T47D (cell line): ENCODE measurements at regions not wholly inside any gene's neighbourhood (a gene's known extent, or its start where the extent isn't known, plus 50 kb on each side); places are given as distances from the start of the nearest gene placed in this dataset.

Experiments
- DNase-seq, 2 experiments: peaks; one replicate each; pipeline versions ENCODE4 v3.0.0 to v3.0.0-alpha.2; 2011 to 2012; ENCODE audit warnings: low read depth in 1 of 2, low spot score in 1 of 2
- JUND ChIP-seq: IDR thresholded peaks from 2 replicates; pipeline ENCODE4 v1.6.1; 2012; ENCODE audit warnings: low read depth
- in situ Hi-C: cut with HindIII; loops from 2 replicates; pipeline ENCODE4 v1.10.0; 2016; ENCODE audit warnings: low sequenced_read_pairs, low pct_unique_long_range_greater_than_20kb

DNA sequence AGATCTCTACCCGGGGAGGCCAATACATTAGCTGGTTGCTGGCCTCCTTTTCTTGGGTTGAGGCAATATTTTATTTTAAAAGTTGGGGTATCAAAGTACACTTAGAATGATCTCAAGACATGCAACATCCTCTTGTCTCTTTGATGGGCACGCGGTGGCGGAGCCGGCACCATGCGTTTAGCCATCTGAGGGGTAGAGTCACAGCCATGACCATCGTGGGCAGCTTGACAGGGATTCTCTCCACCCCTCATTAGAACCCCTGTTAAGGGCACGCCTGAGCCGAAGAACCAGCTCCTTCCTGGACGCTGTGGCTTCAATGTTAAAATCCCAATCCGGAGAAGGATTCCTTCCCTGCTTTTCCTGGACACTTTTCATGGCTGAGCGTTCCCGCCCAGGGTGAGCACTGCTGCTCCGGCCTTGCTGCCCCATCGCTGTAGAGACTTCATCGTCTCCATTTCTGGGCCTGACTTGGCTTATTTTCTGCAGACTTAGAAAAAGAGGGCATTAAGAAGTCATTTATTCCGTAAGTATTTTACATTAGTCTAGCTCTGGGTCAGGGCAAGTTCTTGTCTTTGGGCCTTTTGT is 142.7 kb upstream of the CDH4 start:
- in situ Hi-C loops: no loop called here
- TF ChIP-seq JUND: no peak
- DNase-seq: no peak

DNA sequence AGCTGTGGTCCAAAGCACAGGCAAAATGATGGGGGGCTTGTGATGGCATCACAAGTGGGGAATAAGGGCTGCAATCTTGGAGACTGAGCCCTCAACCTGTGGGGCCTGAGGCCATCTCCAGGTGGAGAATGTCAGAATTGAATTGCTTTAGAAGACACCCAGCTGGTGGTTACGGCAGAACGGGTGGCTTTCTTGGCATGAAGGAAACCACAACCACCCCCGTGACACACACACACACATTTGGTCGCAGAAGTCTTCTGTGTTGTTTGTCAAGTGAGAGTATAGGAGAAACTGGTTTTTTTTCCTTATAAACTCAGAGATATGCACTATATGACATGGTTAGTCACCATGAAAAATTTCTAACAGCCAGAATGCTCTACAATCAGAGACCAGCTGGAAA is 139.5 kb upstream of the CDH4 start:
- TF ChIP-seq JUND: no peak
- DNase-seq: no peak
- in situ Hi-C loops: no loop called here

DNA sequence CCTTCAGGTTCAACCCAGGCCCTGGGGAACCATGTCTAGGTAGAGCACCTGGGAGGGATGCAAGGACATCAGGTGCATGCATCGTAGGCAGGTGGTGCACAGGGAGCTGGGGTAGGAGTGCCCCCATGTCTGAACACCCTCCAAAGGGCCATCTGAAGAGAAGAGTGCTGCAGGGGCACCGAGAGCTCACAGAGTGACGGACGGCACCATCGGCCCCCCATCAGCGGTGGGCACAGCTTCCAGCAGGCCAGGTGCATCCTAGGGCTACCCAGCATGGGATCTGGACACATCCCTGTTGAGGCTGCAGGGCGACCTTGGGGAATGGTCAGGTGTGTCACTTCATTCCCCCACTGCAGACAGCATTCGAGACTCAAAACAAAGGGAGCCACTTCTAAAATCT is 138.3 kb upstream of the CDH4 start:
- no peak for DNase-seq
- in situ Hi-C loops: no loop called here
- TF ChIP-seq JUND: no peak

DNA sequence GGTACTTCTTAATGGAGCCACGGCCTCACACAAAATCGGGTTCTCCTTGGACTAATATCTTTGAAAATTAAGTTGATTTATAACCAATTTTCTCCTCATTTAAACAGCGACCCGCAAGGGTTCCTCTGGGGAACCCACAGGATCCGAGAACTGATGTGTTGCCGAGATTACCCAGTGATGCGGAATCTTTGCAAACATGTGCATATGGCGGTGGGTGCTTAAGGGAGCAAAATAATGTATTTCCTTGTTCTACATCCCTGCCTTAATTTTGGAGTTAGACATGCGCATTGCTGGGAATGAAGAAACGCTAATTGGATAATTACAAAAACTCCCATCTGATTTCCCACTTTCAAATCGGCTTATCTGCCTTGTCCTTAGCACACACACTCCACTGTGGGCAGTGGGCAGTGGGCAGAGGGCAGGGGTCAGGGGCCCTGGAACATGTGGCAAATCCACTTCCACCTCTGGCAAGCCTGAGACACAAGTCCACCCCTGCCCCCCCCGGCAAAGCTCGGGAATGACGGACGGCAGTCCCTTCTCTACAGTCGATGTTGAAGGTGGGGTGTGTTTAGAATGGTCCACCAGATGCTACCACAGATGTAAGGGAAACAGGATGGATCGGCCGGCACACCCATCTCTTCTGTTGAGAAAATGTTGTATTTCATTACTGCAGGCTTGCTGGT is 137.4 kb upstream of the CDH4 start:
- no peak for TF ChIP-seq JUND
- in situ Hi-C loops: no loop called here
- no peak for DNase-seq

DNA sequence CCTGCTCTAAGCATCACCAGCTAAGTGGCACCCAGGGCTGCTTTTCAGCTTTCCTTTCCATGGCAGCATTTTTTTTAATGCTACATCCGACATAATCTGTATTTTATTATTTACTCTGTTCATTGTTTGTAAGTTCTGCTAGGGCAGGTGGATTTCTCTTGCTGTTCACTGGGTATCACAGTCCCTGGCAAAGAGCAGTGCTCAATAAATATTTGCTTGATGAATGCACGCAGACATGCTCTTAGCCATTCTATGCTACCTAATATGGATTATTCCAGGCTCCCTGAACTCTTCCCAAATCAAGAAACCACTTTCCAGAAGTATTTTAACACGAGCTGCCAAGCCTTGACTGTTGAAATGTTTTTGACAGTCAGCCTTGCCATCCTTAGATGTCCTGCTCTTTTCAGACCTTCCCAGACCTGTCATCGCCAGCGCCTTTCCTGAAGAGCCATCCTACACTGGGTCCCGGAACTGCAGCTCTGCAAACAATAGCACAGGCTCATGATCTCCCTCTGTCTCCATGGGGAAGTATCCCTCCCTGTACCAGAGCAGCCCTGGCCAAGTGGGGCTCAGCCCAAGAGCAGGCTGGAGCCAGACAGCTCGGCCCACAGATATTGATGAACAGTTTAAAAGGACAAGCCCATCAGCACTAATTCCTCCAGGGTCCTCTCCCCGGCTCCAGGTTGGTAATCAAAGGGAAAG is 136.5 kb upstream of the CDH4 start:
- in situ Hi-C loops: no loop called here
- TF ChIP-seq JUND: no peak
- DNase-seq: no peak

DNA sequence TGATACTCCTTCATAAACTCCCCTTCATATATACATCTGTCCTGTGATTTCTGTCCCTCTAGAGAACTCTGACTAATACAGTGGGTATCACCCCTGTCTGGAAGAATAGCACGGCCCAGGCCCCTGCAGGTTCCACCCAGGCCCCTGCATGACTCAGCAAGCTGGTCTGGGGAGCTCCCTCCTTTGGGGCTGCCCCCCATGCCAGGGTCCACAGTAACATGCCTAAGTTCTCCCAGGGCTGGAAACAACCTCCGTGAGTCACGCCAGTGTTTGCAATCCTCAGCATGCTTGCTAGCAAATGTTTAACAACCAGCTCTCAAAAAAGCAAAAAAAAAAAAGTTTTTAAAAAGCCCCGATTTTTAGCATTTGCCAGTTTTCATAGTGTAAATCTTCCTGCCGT is 134.3 kb upstream of the CDH4 start:
- DNase-seq: no peak
- no peak for TF ChIP-seq JUND
- in situ Hi-C loops: no loop called here

DNA sequence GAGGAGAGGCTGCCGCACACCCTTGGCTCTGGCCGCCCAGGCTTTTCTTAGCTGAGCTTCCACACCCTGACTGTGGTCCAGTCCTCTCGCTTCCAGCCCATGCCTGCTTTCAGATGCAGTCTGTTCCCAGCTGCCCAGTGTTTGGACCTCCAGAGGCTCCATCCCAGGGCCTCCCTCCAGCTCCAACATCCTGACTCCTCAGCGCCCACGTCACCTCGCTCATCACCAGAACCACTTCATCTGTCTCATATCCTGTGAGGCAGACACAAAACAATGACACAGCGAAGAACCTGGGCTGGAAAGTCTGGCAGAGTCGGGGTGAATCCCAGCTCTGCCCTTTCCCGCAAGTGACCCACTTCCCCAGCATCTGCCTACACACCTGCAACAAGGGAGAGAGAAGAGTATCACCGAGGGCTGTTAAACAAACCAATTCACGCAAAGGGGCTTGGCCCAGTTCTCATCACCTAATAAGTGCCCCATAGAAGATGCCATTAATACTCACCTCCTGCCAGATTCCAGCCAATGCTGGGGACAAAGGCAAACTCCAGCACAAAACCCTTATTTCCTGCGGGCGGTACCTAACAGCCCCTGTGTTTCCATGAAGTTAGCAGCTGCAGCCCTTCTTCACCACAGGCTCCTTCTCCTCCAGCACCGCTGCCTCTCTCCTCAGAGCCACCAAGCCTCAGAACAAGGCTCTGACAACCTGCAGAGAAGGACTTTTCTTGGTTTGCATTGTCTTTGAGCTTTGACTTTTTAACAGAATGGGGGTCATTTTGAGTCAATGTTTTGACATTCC is 133.4 kb upstream of the CDH4 start:
- DNase-seq: no peak
- no peak for TF ChIP-seq JUND
- in situ Hi-C loops: no loop called here

DNA sequence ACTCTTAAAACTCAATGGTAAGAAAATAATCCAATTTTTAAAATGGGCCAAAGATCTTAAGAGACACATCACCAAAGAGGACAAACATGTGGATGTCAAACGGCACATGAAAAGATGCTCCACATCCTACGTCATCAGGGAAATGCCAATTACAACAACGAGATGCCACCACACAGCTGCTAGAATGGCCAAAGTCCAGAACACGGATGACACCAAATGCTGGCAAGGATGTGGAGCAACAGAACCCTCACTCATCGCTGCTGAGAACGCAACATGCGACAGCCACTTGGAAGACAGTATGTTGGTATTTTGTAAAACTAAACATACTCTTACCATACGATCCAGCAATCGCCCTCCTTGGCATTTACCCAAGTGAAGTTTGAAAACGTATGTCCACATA is 132.8 kb upstream of the CDH4 start:
- DNase-seq: no peak
- in situ Hi-C loops: no loop called here

DNA sequence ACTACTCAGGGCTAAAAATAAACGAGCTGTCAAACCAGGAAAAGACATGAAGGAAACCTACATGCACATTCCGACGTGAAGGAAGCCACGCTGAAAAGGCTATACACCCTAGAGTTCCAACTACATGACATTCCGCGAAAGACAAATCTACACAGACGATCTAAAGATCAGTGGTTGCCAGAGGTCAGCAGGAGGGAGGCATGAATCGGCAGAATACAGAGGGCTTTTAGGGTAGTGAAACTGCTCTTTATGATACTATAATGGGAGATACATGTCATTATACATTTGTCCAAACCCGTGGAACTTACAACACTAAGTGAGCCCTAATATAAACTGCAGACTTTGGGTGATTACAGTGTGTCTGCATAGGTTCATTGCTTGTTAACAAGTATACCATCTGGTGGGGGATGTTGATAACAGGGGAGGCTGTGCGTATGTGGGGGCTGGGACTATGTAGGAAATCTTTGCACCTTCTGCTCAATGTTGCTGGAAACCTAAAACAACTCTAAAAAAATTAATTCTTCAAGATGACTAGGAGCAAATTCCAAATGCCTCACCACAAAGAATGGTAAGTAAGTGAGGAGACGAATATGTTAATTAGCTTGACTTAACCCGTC is 132.2 kb upstream of the CDH4 start:
- TF ChIP-seq JUND: no peak
- no peak for DNase-seq
- in situ Hi-C loops: no loop called here

More for the DNA sequence above, 132.8 kb upstream of the CDH4 start:
- no peak for TF ChIP-seq JUND

DNA sequence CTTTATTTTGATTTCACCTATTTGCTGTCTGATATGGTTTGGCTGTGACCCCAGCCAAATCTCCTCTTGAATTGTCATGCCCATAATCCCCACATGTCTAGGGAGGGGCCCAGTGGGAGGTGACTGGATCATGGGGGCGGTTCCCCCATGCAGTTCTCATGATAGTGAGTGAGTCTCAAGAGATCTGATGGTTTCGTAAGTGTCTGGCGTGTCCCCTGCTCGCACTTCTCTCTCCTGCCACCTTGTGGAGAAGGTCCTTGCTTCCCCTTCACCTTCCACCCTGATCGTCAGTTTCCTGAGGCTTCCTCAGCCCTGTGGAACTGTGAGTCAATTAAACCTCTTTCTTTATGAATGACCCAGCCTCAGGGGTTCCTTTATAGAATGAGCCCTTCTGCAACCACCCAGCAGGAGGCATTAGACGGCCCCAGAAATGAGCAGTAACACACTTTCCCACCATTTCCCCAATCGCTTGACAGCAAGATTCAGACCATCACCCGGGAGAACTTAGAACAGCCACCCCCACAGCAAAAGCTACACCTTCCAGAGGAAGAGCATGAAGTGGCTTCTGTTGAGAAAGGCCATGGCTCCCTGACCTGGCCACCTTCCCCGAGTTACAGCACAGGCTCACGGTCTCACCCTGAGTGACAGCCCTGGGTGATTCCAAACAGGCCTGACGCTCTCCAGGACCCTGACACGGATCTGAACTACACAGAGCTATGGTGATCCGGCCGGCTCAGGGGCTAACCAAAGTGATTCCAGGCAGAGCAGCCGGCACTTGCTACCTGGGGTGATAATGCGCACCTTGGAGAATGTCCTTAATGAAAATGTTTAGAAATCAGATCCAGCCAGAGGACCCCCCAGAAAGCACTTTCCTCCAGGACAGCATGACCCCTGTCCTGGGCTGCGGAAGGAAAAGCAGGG is 131.2 kb upstream of the CDH4 start:
- peak in 1 of 2 experiments; percentile 59 for DNase-seq
- in situ Hi-C loops: no loop called here

DNA sequence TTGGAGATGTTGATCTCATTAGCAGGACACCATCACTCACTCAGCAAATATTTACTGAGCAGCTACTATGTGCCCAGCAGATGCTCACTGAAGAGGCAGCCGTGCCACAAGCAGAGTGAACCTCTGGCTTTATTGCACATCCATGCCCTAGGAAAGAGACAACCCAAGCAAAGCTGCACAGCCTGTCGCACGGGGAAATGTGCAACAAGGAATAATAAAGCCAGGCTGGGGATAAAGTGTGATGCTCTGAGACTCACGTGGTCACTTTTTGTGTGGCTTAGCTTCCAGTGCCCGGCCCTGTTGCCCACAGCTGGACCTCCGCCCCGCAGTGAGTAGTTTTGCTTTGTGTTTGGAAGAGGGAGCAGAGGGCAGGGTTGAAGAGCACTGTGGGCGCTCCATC is 130.4 kb upstream of the CDH4 start:
- in situ Hi-C loops: no loop called here
- DNase-seq: no peak
- no peak for TF ChIP-seq JUND

More for the DNA sequence above, 131.2 kb upstream of the CDH4 start:
- no peak for TF ChIP-seq JUND
